ENCODE measurements at regions not wholly inside any gene's neighbourhood (a gene's known extent, or its start where the extent isn't known, plus 50 kb on each side); places are given as distances from the start of the nearest gene placed in this dataset.

- peaks cover 0 to 2% (median 0%) of the 10 kb centered on the region in 7 donors for H3K9me3 Mint-ChIP-seq
- Histone ChIP-seq H3K36me3 (replicated peaks in 1 of 2; ENCODE audit: control insufficient read depth in 1 of 2, insufficient read depth in 2 of 2, low read length in 2 of 2) (no peaks in the 10 kb centered on the region), H3K4me2 (replicated peaks; ENCODE audit: extremely low read depth, low read length, poor library complexity, severe bottlenecking) (no peak overlapping the region), H3K4me3 (replicated peaks in 1 of 3; ENCODE audit: low read depth in 2 of 3, low read length in 3 of 3) (no peak overlapping the region), H3K27ac (ENCODE audit: low read depth in 1 of 2, low read length in 2 of 2) (no peak overlapping the region), H3K4me1 (ENCODE audit: control insufficient read depth in 1 of 2, insufficient read depth in 2 of 2, low read length in 2 of 2) (no peaks in the 10 kb centered on the region), H3K9ac (ENCODE audit: insufficient read depth, low read length, poor library complexity, severe bottlenecking) (no peak overlapping the region), H3K27me3 (ENCODE audit: control insufficient read depth in 2 of 2, insufficient read depth in 2 of 2, low read length in 2 of 2) (no peaks in the 10 kb centered on the region), H3K79me2 (ENCODE audit: insufficient read depth, low read length) (no peaks in the 10 kb centered on the region), H3K9me3 (replicated peaks in 1 of 2; ENCODE audit: control insufficient read depth in 1 of 2, insufficient read depth in 1 of 2, low read length in 2 of 2) (no peaks in the 10 kb centered on the region), H4K20me1 (ENCODE audit: insufficient read depth, low read length) (no peaks in the 10 kb centered on the region), H2AFZ (ENCODE audit: insufficient read depth, low read depth, low read length, poor library complexity, severe bottlenecking) (no peak overlapping the region)
- no peak for DNase-seq
- H3K4me1 Mint-ChIP-seq: no peaks in the 10 kb centered on the region
- no peak overlapping the region for H3K4me3 Mint-ChIP-seq
- intact Hi-C loops (cut with micrococcal nuclease): no loop called here
- H3K27me3 Mint-ChIP-seq (ENCODE audit: low read depth in 3 of 3): no peaks in the 10 kb centered on the region
- TF ChIP-seq, protein P1, sequence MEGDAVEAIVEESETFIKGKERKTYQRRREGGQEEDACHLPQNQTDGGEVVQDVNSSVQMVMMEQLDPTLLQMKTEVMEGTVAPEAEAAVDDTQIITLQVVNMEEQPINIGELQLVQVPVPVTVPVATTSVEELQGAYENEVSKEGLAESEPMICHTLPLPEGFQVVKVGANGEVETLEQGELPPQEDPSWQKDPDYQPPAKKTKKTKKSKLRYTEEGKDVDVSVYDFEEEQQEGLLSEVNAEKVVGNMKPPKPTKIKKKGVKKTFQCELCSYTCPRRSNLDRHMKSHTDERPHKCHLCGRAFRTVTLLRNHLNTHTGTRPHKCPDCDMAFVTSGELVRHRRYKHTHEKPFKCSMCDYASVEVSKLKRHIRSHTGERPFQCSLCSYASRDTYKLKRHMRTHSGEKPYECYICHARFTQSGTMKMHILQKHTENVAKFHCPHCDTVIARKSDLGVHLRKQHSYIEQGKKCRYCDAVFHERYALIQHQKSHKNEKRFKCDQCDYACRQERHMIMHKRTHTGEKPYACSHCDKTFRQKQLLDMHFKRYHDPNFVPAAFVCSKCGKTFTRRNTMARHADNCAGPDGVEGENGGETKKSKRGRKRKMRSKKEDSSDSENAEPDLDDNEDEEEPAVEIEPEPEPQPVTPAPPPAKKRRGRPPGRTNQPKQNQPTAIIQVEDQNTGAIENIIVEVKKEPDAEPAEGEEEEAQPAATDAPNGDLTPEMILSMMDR (IDR thresholded peaks at IDR 0.05): no peak
- no CpG with 5 or more reads among the region's 2 CpGs for WGBS (ENCODE audit: insufficient coverage)
- H3K27ac Mint-ChIP-seq: no peak overlapping the region
- no peaks in the 10 kb centered on the region for H3K36me3 Mint-ChIP-seq
These were observed 346.0 kb downstream of the FIGN start for GRCh38 chr2:163389838-163390237.

DNA sequence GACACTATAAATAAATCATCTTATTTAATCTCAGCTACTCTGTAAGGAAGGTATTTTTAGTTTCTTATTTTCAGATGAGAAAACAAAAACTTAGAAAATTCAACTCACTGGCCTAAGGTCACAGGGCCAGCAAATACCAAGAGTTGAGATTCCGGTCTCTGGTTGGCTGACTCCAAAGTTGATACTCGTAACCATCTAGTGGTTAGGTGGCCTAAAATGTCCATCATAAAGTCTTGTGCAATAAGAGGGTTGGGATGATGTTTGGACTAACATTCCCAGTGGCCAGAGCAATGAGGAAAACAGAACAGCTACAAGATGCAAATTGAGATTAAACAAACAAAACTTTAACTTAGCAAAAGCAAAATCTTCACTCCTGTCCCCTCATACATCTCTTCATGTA, 360.3 kb downstream of the FIGN start:
- no peak overlapping the region for H3K4me3 ChIP-seq (replicated peaks in 1 of 3; ENCODE audit: low read depth in 2 of 3, low read length in 3 of 3)
- H3K4me3 Mint-ChIP-seq: no peak overlapping the region
- H4K20me1 ChIP-seq (ENCODE audit: insufficient read depth, low read length): no peaks in the 10 kb centered on the region
- no peaks in the 10 kb centered on the region for H3K27me3 ChIP-seq (ENCODE audit: control insufficient read depth in 2 of 2, insufficient read depth in 2 of 2, low read length in 2 of 2)
- no peaks in the 10 kb centered on the region for H3K9me3 ChIP-seq (replicated peaks in 1 of 2; ENCODE audit: control insufficient read depth in 1 of 2, insufficient read depth in 1 of 2, low read length in 2 of 2)
- TF ChIP-seq, protein P1 (IDR thresholded peaks at IDR 0.05): no peak
- no peaks in the 10 kb centered on the region for H3K4me1 Mint-ChIP-seq
- peaks cover 0 to 5% (median 4%) of the 10 kb centered on the region in 7 donors for H3K9me3 Mint-ChIP-seq
- intact Hi-C loops (cut with micrococcal nuclease): no loop called here
- no peak overlapping the region for H3K4me2 ChIP-seq (replicated peaks; ENCODE audit: extremely low read depth, low read length, poor library complexity, severe bottlenecking)
- no peaks in the 10 kb centered on the region for H3K36me3 ChIP-seq (replicated peaks in 1 of 2; ENCODE audit: control insufficient read depth in 1 of 2, insufficient read depth in 2 of 2, low read length in 2 of 2)
- H3K27ac ChIP-seq (ENCODE audit: low read depth in 1 of 2, low read length in 2 of 2): no peak overlapping the region
- 80% methylated on average over 2 of the region's 2 CpGs for WGBS (ENCODE audit: insufficient coverage)
- H3K9ac ChIP-seq (ENCODE audit: insufficient read depth, low read length, poor library complexity, severe bottlenecking): no peak overlapping the region
- no peaks in the 10 kb centered on the region for H3K4me1 ChIP-seq (ENCODE audit: control insufficient read depth in 1 of 2, insufficient read depth in 2 of 2, low read length in 2 of 2)
- no peaks in the 10 kb centered on the region for H3K79me2 ChIP-seq (ENCODE audit: insufficient read depth, low read length)
- no peak overlapping the region for H2AFZ ChIP-seq (ENCODE audit: insufficient read depth, low read depth, low read length, poor library complexity, severe bottlenecking)
- no peak overlapping the region for H3K27ac Mint-ChIP-seq
- H3K36me3 Mint-ChIP-seq: no peaks in the 10 kb centered on the region
- no peaks in the 10 kb centered on the region for H3K27me3 Mint-ChIP-seq (ENCODE audit: low read depth in 3 of 3)
- DNase-seq: no peak

Data from CD14-positive monocyte (primary cell).